ENCODE measurements at regions not wholly inside any gene's neighbourhood (a gene's known extent, or its start where the extent isn't known, plus 50 kb on each side); places are given as distances from the start of the nearest gene placed in this dataset.

DNA sequence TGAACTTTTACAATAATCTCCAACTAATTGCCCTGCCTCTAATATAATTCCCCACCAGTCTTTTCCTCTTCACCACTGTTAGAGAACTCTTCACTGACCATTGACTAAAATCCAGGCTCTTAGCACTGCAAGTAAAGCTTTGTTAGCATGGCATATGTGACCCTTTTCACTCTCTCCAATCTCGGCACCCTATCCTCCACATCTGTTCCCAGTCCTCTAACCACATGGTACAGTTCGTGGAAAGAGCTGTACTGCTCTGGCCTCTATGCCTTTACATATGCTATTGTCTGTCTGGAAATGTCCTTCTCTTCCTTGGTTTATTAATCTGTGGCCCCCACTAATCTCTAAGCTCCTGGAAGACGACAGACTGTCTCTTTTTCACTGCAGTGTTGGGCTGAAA lies 63.0 kb upstream of the EIF2S2 start:
- no peak overlapping the region for H3K27ac ChIP-seq (replicated peaks)
- no peak overlapping the region for H3K4me3 ChIP-seq
- H3K36me3 ChIP-seq, result no peaks in the 10 kb centered on the region
- H3K4me1 ChIP-seq, result no peaks in the 10 kb centered on the region
- intact Hi-C loops (cut with micrococcal nuclease), result no loop called here
- H3K9me3 ChIP-seq (replicated peaks), result no peaks in the 10 kb centered on the region
- no peaks in the 10 kb centered on the region for H3K27me3 ChIP-seq (ENCODE audit: low read depth)
- DNase-seq, result no peak
- no peak for TF ChIP-seq CTCF (IDR thresholded peaks at IDR 0.05; ENCODE audit: borderline replicate concordance)

- intact Hi-C loops (cut with micrococcal nuclease), result no loop called here
- Histone ChIP-seq H3K27me3 (ENCODE audit: low read depth) (no peaks in the 10 kb centered on the region), H3K9me3 (replicated peaks) (no peaks in the 10 kb centered on the region), H3K4me3 (no peak overlapping the region), H3K4me1 (no peaks in the 10 kb centered on the region), H3K27ac (replicated peaks) (no peak overlapping the region), H3K36me3 (no peaks in the 10 kb centered on the region)
- TF ChIP-seq CTCF (IDR thresholded peaks at IDR 0.05; ENCODE audit: borderline replicate concordance), result no peak
- DNase-seq, result no peak
Measured at GRCh38 chr20:34175879-34176278, 63.8 kb upstream of the EIF2S2 start.

DNA sequence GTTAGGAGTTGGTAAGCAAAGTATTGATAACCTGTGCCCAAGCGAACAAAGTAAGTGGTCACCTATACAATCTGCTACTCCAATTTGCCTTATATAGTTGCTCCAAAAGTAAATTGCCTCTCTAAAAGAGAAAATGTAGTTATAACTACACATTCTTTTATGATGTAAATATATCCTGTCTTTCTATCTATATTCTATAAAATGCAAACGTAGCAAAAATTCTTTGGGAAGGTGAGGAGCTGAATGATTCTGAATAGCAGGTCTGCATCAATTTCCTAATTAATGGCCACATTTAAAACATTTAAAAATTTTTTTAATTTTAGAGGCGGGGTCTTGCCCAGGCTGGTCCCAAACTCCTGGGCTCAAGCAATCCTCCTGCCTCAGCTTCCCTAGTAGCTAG lies 64.2 kb upstream of the ASIP start:
- Histone ChIP-seq H3K27ac (replicated peaks) (no peak overlapping the region), H3K4me1 (no peaks in the 10 kb centered on the region), H3K9me3 (replicated peaks) (no peaks in the 10 kb centered on the region), H3K36me3 (no peaks in the 10 kb centered on the region), H3K27me3 (ENCODE audit: low read depth) (no peaks in the 10 kb centered on the region), H3K4me3 (no peak overlapping the region)
- intact Hi-C loops (cut with micrococcal nuclease), result no loop called here
- no peak for TF ChIP-seq CTCF (IDR thresholded peaks at IDR 0.05; ENCODE audit: borderline replicate concordance)
- DNase-seq, result no peak

DNA sequence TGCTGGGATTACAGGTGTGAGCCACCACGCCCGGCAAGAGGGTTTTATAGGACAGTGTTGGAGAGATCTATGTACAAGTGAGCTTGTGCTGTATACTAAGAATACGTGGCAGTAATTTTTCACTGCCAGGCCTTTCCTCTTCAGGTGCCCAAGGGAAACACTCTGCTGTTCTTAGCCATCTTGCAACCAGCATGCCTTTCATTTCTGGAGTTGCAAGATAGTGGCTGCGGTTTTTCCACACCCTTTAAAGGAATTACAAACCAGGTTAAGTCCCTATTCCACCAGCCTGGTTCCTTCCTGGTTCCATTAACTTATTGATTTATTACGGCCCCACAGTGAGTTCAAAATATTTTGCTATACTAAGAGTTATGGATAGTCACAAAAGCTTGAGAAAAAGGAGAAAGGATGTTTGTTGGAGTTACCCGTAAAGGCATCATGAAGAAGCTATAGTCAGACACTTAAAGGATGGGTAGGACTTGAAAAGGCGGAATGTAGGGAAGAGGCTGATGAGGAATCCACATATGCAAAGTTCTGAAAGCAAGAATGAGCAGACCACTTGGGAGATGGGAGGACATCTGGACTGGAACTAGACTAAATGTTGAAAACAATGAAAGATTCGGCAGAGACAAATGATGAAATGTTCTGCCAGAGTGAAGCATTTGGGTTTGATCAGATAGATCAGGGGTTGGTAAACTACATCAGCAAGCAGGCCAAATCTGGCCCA lies 61.4 kb upstream of the ASIP start:
- Histone ChIP-seq H3K4me1 (no peaks in the 10 kb centered on the region), H3K36me3 (no peaks in the 10 kb centered on the region), H3K9me3 (replicated peaks) (no peaks in the 10 kb centered on the region), H3K27me3 (ENCODE audit: low read depth) (peaks cover 12% of the 10 kb centered on the region), H3K4me3 (no peak overlapping the region), H3K27ac (replicated peaks) (no peak overlapping the region)
- no peak for DNase-seq
- intact Hi-C loops (cut with micrococcal nuclease), result no loop called here
- no peak for TF ChIP-seq CTCF (IDR thresholded peaks at IDR 0.05; ENCODE audit: borderline replicate concordance)

- Histone ChIP-seq H3K27ac (replicated peaks) (no peak overlapping the region), H3K4me3 (no peak overlapping the region), H3K27me3 (ENCODE audit: low read depth) (peaks cover 12% of the 10 kb centered on the region), H3K36me3 (no peaks in the 10 kb centered on the region), H3K4me1 (no peaks in the 10 kb centered on the region), H3K9me3 (replicated peaks) (no peaks in the 10 kb centered on the region)
- TF ChIP-seq CTCF (IDR thresholded peaks at IDR 0.05; ENCODE audit: borderline replicate concordance), result no peak
- intact Hi-C loops (cut with micrococcal nuclease), result no loop called here
- DNase-seq, result no peak
Measured at GRCh38 chr20:34180460-34181120, 60.6 kb upstream of the ASIP start.
